Stimulated activated memory B cell treated with anti-CD40 and anti-IgM and Interleukin-4, amounts not matched to agents 10 μg/mL and 1 μg/mL and 100 μg/mL, for 72 hours (primary cell): ENCODE measurements at regions not wholly inside any gene's neighbourhood (a gene's known extent, or its start where the extent isn't known, plus 50 kb on each side); places are given as distances from the start of the nearest gene placed in this dataset.
A peak's percentile ranks its signal among the peaks of the same experiment; 100 is the strongest.

ENCODE experiments used
- ATAC-seq: fragments of 150-1000 bp; cut with Tn5 transposase; 2 replicates; pipeline ENCODE4 v1.10.0; 2021
- H3K27ac Mint-ChIP-seq: one replicate; pipeline ENCODE4 v1.8.0; 2022; ENCODE audit warnings: mild to moderate bottlenecking, mixed read lengths
- H3K27me3 Mint-ChIP-seq: one replicate; pipeline ENCODE4 v1.8.0; 2022; ENCODE audit warnings: mixed read lengths
- H3K36me3 Mint-ChIP-seq: one replicate; pipeline ENCODE4 v1.8.0; 2022; ENCODE audit warnings: mixed read lengths
- H3K4me1 Mint-ChIP-seq: one replicate; pipeline ENCODE4 v1.8.0; 2022; ENCODE audit warnings: mixed read lengths
- H3K4me3 Mint-ChIP-seq: one replicate; pipeline ENCODE4 v1.8.0; 2022; ENCODE audit warnings: mild to moderate bottlenecking, moderate library complexity, mixed read lengths
- H3K9me3 Mint-ChIP-seq: one replicate; pipeline ENCODE4 v1.8.0; 2022; ENCODE audit warnings: mixed read lengths

- Mint-ChIP-seq H3K36me3 (no peaks in the 10 kb centered on the region), H3K27me3 (no peaks in the 10 kb centered on the region), H3K4me3 (no peak overlapping the region), H3K27ac (no peak overlapping the region), H3K9me3 (no peaks in the 10 kb centered on the region), H3K4me1 (no peaks in the 10 kb centered on the region)
- ATAC-seq = no peak
These were observed 67.2 kb upstream of the SYT1 start for GRCh38 chr12:78797196-78797931.

GRCh38 chr12:78799649-78800048 is 64.9 kb upstream of the SYT1 start:
- no peaks in the 10 kb centered on the region for H3K36me3 Mint-ChIP-seq
- H3K27ac Mint-ChIP-seq = no peak overlapping the region
- H3K9me3 Mint-ChIP-seq = no peaks in the 10 kb centered on the region
- H3K4me3 Mint-ChIP-seq = no peak overlapping the region
- H3K27me3 Mint-ChIP-seq = no peaks in the 10 kb centered on the region
- no peak for ATAC-seq
- H3K4me1 Mint-ChIP-seq = no peaks in the 10 kb centered on the region

DNA sequence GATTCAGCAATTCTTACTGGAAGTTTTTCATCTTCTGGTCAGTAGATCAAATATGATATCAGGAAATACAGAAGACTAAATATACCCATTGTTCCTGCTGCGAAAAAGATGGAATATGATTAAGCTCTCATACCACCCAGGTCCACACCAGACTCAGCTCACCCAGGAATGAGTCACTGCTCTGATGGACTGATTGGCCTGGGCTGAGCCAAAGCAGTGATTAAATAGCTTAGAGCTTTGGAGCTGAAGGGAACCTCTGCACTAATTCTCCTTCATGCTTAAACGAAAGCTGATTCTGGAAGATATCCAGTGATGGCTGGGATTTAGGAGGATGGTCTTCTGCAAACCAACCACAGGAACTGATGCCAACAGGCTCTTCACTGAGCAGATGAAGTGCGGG is 62.0 kb upstream of the SYT1 start:
- no peaks in the 10 kb centered on the region for H3K4me1 Mint-ChIP-seq
- no peaks in the 10 kb centered on the region for H3K9me3 Mint-ChIP-seq
- ATAC-seq = peak; percentile 39
- no peak overlapping the region for H3K27ac Mint-ChIP-seq
- H3K27me3 Mint-ChIP-seq = no peaks in the 10 kb centered on the region
- H3K4me3 Mint-ChIP-seq = no peak overlapping the region
- no peaks in the 10 kb centered on the region for H3K36me3 Mint-ChIP-seq

DNA sequence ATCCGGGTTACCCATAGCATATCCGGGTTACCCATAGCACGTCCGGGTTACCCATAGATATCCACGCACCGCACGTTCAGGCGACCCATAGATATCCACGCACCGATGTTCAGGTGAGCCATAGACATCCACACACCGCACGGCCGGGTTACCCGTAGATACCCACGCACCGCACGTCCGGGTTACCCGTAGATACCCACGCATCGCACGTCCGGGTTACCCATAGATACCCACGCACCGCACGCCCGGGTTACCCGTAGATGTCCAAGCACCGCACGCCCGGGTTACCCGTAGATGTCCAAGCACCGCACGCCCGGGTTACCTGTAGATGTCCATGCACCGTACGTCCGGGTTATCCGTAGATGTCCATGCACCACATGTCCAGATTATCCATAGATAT is 60.3 kb upstream of the SYT1 start:
- no peaks in the 10 kb centered on the region for H3K9me3 Mint-ChIP-seq
- H3K4me3 Mint-ChIP-seq = no peak overlapping the region
- no peaks in the 10 kb centered on the region for H3K27me3 Mint-ChIP-seq
- ATAC-seq = no peak
- H3K4me1 Mint-ChIP-seq = no peaks in the 10 kb centered on the region
- H3K36me3 Mint-ChIP-seq = no peaks in the 10 kb centered on the region
- H3K27ac Mint-ChIP-seq = no peak overlapping the region
